Upper lobe of left lung (tissue), 4 donors: ENCODE measurements at regions not wholly inside any gene's neighbourhood (a gene's known extent, or its start where the extent isn't known, plus 50 kb on each side); places are given as distances from the start of the nearest gene placed in this dataset.

Experiments used
- CTCF ChIP-seq, 6 experiments: fragments of 450-650 bp in 4 of 6; fragments of 200-600 bp in 2 of 6; sonication (generic) in 2 of 6; IDR thresholded peaks; one replicate each; pipeline ENCODE4 v1.5.1; 2016 to 2019; ENCODE audit warnings: antibody characterized with exemption in 6 of 6
- POLR2AphosphoS5 ChIP-seq, 2 donors: sonication (generic); formaldehyde crosslinking; IDR thresholded peaks; one replicate each; pipeline ENCODE4 v1.5.1; 2017; ENCODE audit warnings: antibody characterized with exemption in 2 of 2

GRCh38 chr7:132066761-132067171 lies 509.5 kb downstream of the PLXNA4 start:
- no peak for TF ChIP-seq CTCF (IDR thresholded peaks at IDR 0.05)
- no peak for TF ChIP-seq POLR2AphosphoS5 (IDR thresholded peaks at IDR 0.05)
